SK-N-SH treated with all-trans-retinoic acid at 6 μM for 48 hours (cell line): ENCODE measurements at regions not wholly inside any gene's neighbourhood (a gene's known extent, or its start where the extent isn't known, plus 50 kb on each side); places are given as distances from the start of the nearest gene placed in this dataset.

Experiments used
- BACH2 ChIP-seq: fragments of 250-450 bp; sonication (Bioruptor Pico); IDR thresholded peaks from 2 replicates; pipeline ENCODE4 v1.9.0; 2021; ENCODE audit warnings: mild to moderate bottlenecking, borderline replicate concordance
- ESRRG ChIP-seq: fragments of 250-450 bp; sonication (Bioruptor Pico); IDR thresholded peaks from 2 replicates; pipeline ENCODE4 v1.6.1; 2021; ENCODE audit warnings: mild to moderate bottlenecking
- GLIS3 ChIP-seq: fragments of 250-450 bp; sonication (Bioruptor Pico); IDR thresholded peaks from 2 replicates; pipeline ENCODE4 v1.5.0; 2020; ENCODE audit warnings: mild to moderate bottlenecking, moderate library complexity
- OSR1 ChIP-seq: fragments of 250-450 bp; sonication (Bioruptor Pico); IDR thresholded peaks from 2 replicates; pipeline ENCODE4 v1.8.0; 2022; ENCODE audit warnings: moderate library complexity, mild to moderate bottlenecking, inconsistent platforms
- PPARA ChIP-seq: fragments of 250-450 bp; sonication (Bioruptor Pico); IDR thresholded peaks from 2 replicates; pipeline ENCODE4 v1.5.0; 2020; ENCODE audit warnings: mild to moderate bottlenecking, borderline replicate concordance
- RARB ChIP-seq: fragments of 250-450 bp; sonication (Bioruptor Pico); IDR thresholded peaks from 2 replicates; pipeline ENCODE4 v1.8.0; 2021; ENCODE audit warnings: mild to moderate bottlenecking, moderate library complexity
- TOX ChIP-seq: fragments of 250-450 bp; sonication (Bioruptor Pico); IDR thresholded peaks from 2 replicates; pipeline ENCODE4 v1.8.0; 2021; ENCODE audit warnings: mild to moderate bottlenecking, moderate library complexity, borderline replicate concordance
- ZC3H10 ChIP-seq: fragments of 250-450 bp; sonication (Bioruptor Pico); IDR thresholded peaks from 2 replicates; pipeline ENCODE4 v1.5.1; 2021; ENCODE audit warnings: mild to moderate bottlenecking, moderate library complexity
- ZFP3 ChIP-seq: fragments of 250-450 bp; sonication (Bioruptor Pico); IDR thresholded peaks from 2 replicates; pipeline ENCODE4 v1.5.0; 2020; ENCODE audit warnings: mild to moderate bottlenecking, moderate library complexity
- ZFP30 ChIP-seq: fragments of 450-650 bp; formaldehyde crosslinking; IDR thresholded peaks from 2 replicates; pipeline ENCODE4 v1.5.0; 2022; ENCODE audit warnings: mild to moderate bottlenecking, moderate library complexity
- ZNF565 ChIP-seq: fragments of 450-650 bp; formaldehyde crosslinking; conservative IDR thresholded peaks from 2 replicates; pipeline ENCODE4 v1.5.0; 2020; ENCODE audit warnings: low read depth, mild to moderate bottlenecking, moderate library complexity
- TF ChIP-seq, protein P1 (sequence below): fragments of 250-450 bp; sonication (Bioruptor Pico); IDR thresholded peaks from 2 replicates; pipeline ENCODE4 v1.8.0; 2021; ENCODE audit warnings: low read depth, mild to moderate bottlenecking, moderate library complexity, borderline replicate concordance
- TF ChIP-seq, protein P2 (sequence below): fragments of 250-450 bp; sonication (Bioruptor Pico); IDR thresholded peaks from 2 replicates; pipeline ENCODE4 v1.8.0; 2020; ENCODE audit warnings: mild to moderate bottlenecking, moderate library complexity, borderline replicate concordance

DNA sequence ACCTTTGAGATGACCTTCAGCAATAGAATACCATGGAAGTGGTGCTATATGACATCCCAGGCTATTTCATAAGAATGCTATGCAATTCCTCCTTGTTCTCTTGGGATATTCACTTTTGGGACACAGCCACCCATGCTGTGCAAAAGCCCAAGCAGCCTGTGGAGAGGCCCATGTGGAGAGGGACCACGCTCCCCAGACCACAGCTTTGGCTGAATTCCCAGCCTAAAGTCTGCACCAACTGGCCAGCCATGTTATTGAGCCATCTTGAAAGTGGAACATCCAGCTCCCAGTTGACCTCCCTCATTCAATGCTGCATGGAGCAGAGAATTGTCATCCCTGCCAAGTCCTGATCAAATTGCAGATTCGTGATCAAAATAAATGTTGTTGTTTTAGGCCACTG, 275.1 kb downstream of the SUDS3 start:
- no peak for TF ChIP-seq ZC3H10 (CRISPR knock-in tag)
- TF ChIP-seq, protein P1, sequence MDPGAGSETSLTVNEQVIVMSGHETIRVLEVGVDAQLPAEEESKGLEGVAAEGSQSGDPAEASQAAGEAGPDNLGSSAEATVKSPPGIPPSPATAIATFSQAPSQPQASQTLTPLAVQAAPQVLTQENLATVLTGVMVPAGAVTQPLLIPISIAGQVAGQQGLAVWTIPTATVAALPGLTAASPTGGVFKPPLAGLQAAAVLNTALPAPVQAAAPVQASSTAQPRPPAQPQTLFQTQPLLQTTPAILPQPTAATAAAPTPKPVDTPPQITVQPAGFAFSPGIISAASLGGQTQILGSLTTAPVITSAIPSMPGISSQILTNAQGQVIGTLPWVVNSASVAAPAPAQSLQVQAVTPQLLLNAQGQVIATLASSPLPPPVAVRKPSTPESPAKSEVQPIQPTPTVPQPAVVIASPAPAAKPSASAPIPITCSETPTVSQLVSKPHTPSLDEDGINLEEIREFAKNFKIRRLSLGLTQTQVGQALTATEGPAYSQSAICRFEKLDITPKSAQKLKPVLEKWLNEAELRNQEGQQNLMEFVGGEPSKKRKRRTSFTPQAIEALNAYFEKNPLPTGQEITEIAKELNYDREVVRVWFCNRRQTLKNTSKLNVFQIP (CRISPR knock-in tag), result no peak
- TF ChIP-seq ESRRG (CRISPR knock-in tag), result no peak
- TF ChIP-seq ZNF565 (CRISPR knock-in tag), result no peak
- TF ChIP-seq, protein P2, sequence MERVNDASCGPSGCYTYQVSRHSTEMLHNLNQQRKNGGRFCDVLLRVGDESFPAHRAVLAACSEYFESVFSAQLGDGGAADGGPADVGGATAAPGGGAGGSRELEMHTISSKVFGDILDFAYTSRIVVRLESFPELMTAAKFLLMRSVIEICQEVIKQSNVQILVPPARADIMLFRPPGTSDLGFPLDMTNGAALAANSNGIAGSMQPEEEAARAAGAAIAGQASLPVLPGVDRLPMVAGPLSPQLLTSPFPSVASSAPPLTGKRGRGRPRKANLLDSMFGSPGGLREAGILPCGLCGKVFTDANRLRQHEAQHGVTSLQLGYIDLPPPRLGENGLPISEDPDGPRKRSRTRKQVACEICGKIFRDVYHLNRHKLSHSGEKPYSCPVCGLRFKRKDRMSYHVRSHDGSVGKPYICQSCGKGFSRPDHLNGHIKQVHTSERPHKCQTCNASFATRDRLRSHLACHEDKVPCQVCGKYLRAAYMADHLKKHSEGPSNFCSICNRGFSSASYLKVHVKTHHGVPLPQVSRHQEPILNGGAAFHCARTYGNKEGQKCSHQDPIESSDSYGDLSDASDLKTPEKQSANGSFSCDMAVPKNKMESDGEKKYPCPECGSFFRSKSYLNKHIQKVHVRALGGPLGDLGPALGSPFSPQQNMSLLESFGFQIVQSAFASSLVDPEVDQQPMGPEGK (CRISPR knock-in tag), result no peak
- TF ChIP-seq ZFP30 (CRISPR knock-in tag), result no peak
- no peak for TF ChIP-seq BACH2
- no peak for TF ChIP-seq GLIS3 (CRISPR knock-in tag)
- no peak for TF ChIP-seq TOX (CRISPR knock-in tag)
- TF ChIP-seq ZFP3 (CRISPR knock-in tag), result no peak
- TF ChIP-seq OSR1 (CRISPR knock-in tag), result no peak
- no peak for TF ChIP-seq RARB (CRISPR knock-in tag)
- TF ChIP-seq PPARA (CRISPR knock-in tag), result no peak
